NCI-H510A (cell line): ENCODE measurements at regions not wholly inside any gene's neighbourhood (a gene's known extent, or its start where the extent isn't known, plus 50 kb on each side); places are given as distances from the start of the nearest gene placed in this dataset.
"Not testable (repeated sequence)": the region's sequence is repeated elsewhere in the genome, so short reads cannot be mapped to it uniquely, and the experiment has no call there.

Source experiments
- DNase-seq: peaks from one replicate; lab custom pipeline; 2025; lab: John Stamatoyannopoulos, UW

- peak; percentile 61 for DNase-seq
Measured at GRCh38 chr17:77821114-77821513, 137.4 kb upstream of the TNRC6C start.

GRCh38 chr17:77822302-77823030, 136.0 kb upstream of the TNRC6C start:
- no peak for DNase-seq

- DNase-seq, result no peak
Measured at GRCh38 chr17:77824102-77824779, 134.3 kb upstream of the TNRC6C start.

- no peak for DNase-seq
Measured at GRCh38 chr17:77824780-77825280, 133.7 kb upstream of the TNRC6C start.

GRCh38 chr17:77825621-77826020, 132.9 kb upstream of the TNRC6C start:
- no peak for DNase-seq

- no peak for DNase-seq
Measured at GRCh38 chr17:77826132-77826873, 132.2 kb upstream of the TNRC6C start.

GRCh38 chr17:77827039-77827438, 131.5 kb upstream of the TNRC6C start:
- no peak for DNase-seq

GRCh38 chr17:77827511-77827910, 131.0 kb upstream of the TNRC6C start:
- DNase-seq, result no peak

- no peak for DNase-seq
Measured at GRCh38 chr17:77828749-77829539, 129.6 kb upstream of the TNRC6C start.

GRCh38 chr17:77829843-77830799, 128.4 kb upstream of the TNRC6C start:
- no peak for DNase-seq

- DNase-seq, result no peak
Measured at GRCh38 chr17:77830816-77831473, 127.6 kb upstream of the TNRC6C start.

- no peak for DNase-seq
Measured at GRCh38 chr17:77831474-77832179, 126.9 kb upstream of the TNRC6C start.

- DNase-seq, result no peak
Measured at GRCh38 chr17:77832180-77832560, 126.3 kb upstream of the TNRC6C start.

GRCh38 chr17:77833769-77834168, 124.7 kb upstream of the TNRC6C start:
- no peak for DNase-seq

- no peak for DNase-seq
Measured at GRCh38 chr17:77834170-77835115, 124.1 kb upstream of the TNRC6C start.

GRCh38 chr17:77836557-77837041, 121.9 kb upstream of the TNRC6C start:
- no peak for DNase-seq

- DNase-seq, result not testable (repeated sequence)
Measured at GRCh38 chr17:77837072-77837471, 121.4 kb upstream of the TNRC6C start.

- DNase-seq, result no peak
Measured at GRCh38 chr17:77837917-77838316, 120.6 kb upstream of the TNRC6C start.
